IMR-90 (cell line): ENCODE measurements at regions not wholly inside any gene's neighbourhood (a gene's known extent, or its start where the extent isn't known, plus 50 kb on each side); places are given as distances from the start of the nearest gene placed in this dataset.
A peak's percentile ranks its signal among the peaks of the same experiment; 100 is the strongest.

ENCODE experiments used
- ATAC-seq: fragments of 200-7000 bp; cut with Tn5 transposase; 2 replicates; pipeline ENCODE4 v1.9.1; 2020; ENCODE audit warnings: low read depth, mild to moderate bottlenecking, moderate library complexity
- BruUV-seq: library from RNA; stranded (reverse); fragments of 400-500 nt; replicated peaks from 2 replicates; lab custom pipeline; 2021; lab: Mats Ljungman, UMichigan
- CTCF ChIA-PET: fragments of 300-600 bp; formaldehyde crosslinking; extraction: SDS; loops from one replicate; lab custom pipeline; 2021; ENCODE audit warnings: antibody characterized with exemption; lab: Yijun Ruan, JAX
- POLR2A ChIA-PET: fragments of 300-600 bp; sonication (Branson Sonifier 250); formaldehyde crosslinking; loops from one replicate; lab custom pipeline; 2022; ENCODE audit warnings: antibody characterized with exemption; ENCODE audit not compliant: unreplicated experiment; lab: Charles Lee
- DNase-seq: peaks from one replicate; pipeline ENCODE4 v3.0.0; 2013
- H2AFZ ChIP-seq: replicated peaks from 2 replicates; pipeline ENCODE3; 2013; ENCODE audit warnings: low read length, mild to moderate bottlenecking; ENCODE audit not compliant: poor library complexity
- H2AK5ac ChIP-seq: 2 replicates; pipeline ENCODE4 v1.6.1; 2013; ENCODE audit warnings: low read depth, low read length, inconsistent platforms
- H2AK9ac ChIP-seq: replicated peaks from 2 replicates; pipeline ENCODE3; 2013; ENCODE audit warnings: mild to moderate bottlenecking, low read depth, low read length, moderate library complexity; ENCODE audit not compliant: poor library complexity
- H2BK120ac ChIP-seq: 2 replicates; pipeline ENCODE4 v1.6.1; 2013; ENCODE audit warnings: low read depth, low read length, inconsistent platforms
- H2BK15ac ChIP-seq: 3 replicates; pipeline ENCODE4 v1.6.1; 2013; ENCODE audit warnings: low read depth, low read length, inconsistent platforms
- H2BK20ac ChIP-seq: 2 replicates; pipeline ENCODE4 v1.6.1; 2013; ENCODE audit warnings: low read depth, mild to moderate bottlenecking, inconsistent platforms, low read length, moderate library complexity
- H2BK5ac ChIP-seq: 2 replicates; pipeline ENCODE4 v1.6.1; 2013; ENCODE audit warnings: mild to moderate bottlenecking, low read depth, low read length, inconsistent platforms; ENCODE audit not compliant: poor library complexity, severe bottlenecking
- H3K14ac ChIP-seq: replicated peaks from 2 replicates; pipeline ENCODE4 v1.6.1; 2013; ENCODE audit warnings: low read depth, low read length, inconsistent platforms
- H3K18ac ChIP-seq: 2 replicates; pipeline ENCODE4 v1.6.1; 2013; ENCODE audit warnings: low read depth, low read length, control low read depth
- H3K23ac ChIP-seq: 2 replicates; pipeline ENCODE4 v1.6.1; 2013; ENCODE audit warnings: low read depth, low read length, inconsistent platforms
- H3K27ac ChIP-seq: 2 replicates; pipeline ENCODE4 v1.5.1; 2013; ENCODE audit warnings: mild to moderate bottlenecking, control low read depth, low read length; ENCODE audit not compliant: insufficient read depth
- H3K27me3 ChIP-seq: 2 replicates; pipeline ENCODE4 v1.6.1; 2013; ENCODE audit warnings: low read length; ENCODE audit not compliant: control insufficient read depth, insufficient read depth
- H3K36me3 ChIP-seq: 2 replicates; pipeline ENCODE4 v1.6.1; 2013; ENCODE audit warnings: low read length, mixed read lengths; ENCODE audit not compliant: control insufficient read depth, insufficient read depth
- H3K4ac ChIP-seq: 2 replicates; pipeline ENCODE4 v1.6.1; 2013; ENCODE audit warnings: low read depth, low read length, inconsistent platforms
- H3K4me1 ChIP-seq: 2 replicates; pipeline ENCODE4 v1.6.1; 2013; ENCODE audit warnings: low read length, mixed read lengths; ENCODE audit not compliant: control insufficient read depth, insufficient read depth
- H3K4me2 ChIP-seq: 2 replicates; pipeline ENCODE4 v1.6.1; 2013; ENCODE audit warnings: low read depth, mild to moderate bottlenecking, control low read depth, low read length, moderate library complexity
- H3K4me3 ChIP-seq: 2 replicates; pipeline ENCODE4 v1.5.1; 2013; ENCODE audit warnings: low read depth, mild to moderate bottlenecking, control low read depth, low read length, moderate library complexity; ENCODE audit not compliant: insufficient read depth
- H3K56ac ChIP-seq: 2 replicates; pipeline ENCODE4 v1.6.1; 2013; ENCODE audit warnings: low read length, inconsistent platforms; ENCODE audit not compliant: insufficient read depth; ENCODE audit errors: extremely low read depth
- H3K79me1 ChIP-seq, 2 experiments: 2 replicates each; pipeline ENCODE4 v1.6.1; 2013; ENCODE audit warnings: low read length in 2 of 2, inconsistent platforms in 1 of 2, low read depth in 1 of 2
- H3K9ac ChIP-seq: 2 replicates; pipeline ENCODE4 v1.6.1; 2013; ENCODE audit warnings: low read depth, low read length, control low read depth
- H3K9me1 ChIP-seq: 2 replicates; pipeline ENCODE4 v1.6.1; 2013; ENCODE audit warnings: low read length, inconsistent platforms; ENCODE audit not compliant: insufficient read depth
- H3K9me3 ChIP-seq: 2 replicates; pipeline ENCODE4 v1.6.1; 2013; ENCODE audit warnings: low read length; ENCODE audit not compliant: control insufficient read depth, insufficient read depth
- H4K20me1 ChIP-seq: 2 replicates; pipeline ENCODE4 v1.6.1; 2013; ENCODE audit warnings: low read length, inconsistent platforms; ENCODE audit not compliant: insufficient read depth
- H4K5ac ChIP-seq: 2 replicates; pipeline ENCODE4 v1.6.1; 2013; ENCODE audit warnings: mild to moderate bottlenecking, low read depth, low read length, control low read depth
- H4K8ac ChIP-seq, 2 experiments: 2 replicates each; pipeline ENCODE4 v1.6.1; 2013; ENCODE audit warnings: low read depth in 2 of 2, low read length in 2 of 2, control low read depth in 1 of 2, inconsistent platforms in 1 of 2
- H4K91ac ChIP-seq: 2 replicates; pipeline ENCODE4 v1.6.1; 2013; ENCODE audit warnings: low read depth, low read length, inconsistent platforms; ENCODE audit not compliant: insufficient read depth
- BHLHE40 ChIP-seq: fragments of 150-350 bp; IDR thresholded peaks from 2 replicates; pipeline ENCODE4 v1.6.1; 2016; ENCODE audit warnings: mild to moderate bottlenecking, low read depth, low read length
- FOS ChIP-seq: fragments of 150-350 bp; IDR thresholded peaks from 2 replicates; pipeline ENCODE4 v1.6.1; 2016; ENCODE audit warnings: low read depth, low read length
- MAFK ChIP-seq: IDR thresholded peaks from 2 replicates; pipeline ENCODE4 v1.6.1; 2012; ENCODE audit warnings: low read depth, low read length, improper control_type of control experiment
- NFE2L2 ChIP-seq: fragments of 150-350 bp; IDR thresholded peaks from 2 replicates; pipeline ENCODE4 v1.6.1; 2016; ENCODE audit warnings: low read depth, mild to moderate bottlenecking, low read length
- POLR2A ChIP-seq: IDR thresholded peaks from 2 replicates; pipeline ENCODE4 v1.6.1; 2012; ENCODE audit warnings: mild to moderate bottlenecking, low read depth, low read length
- WGBS, 2 experiments: methylation state at CpG; one replicate each; pipeline versions ENCODE4 v1.1.5 to v1.1.7; 2013; ENCODE audit warnings: missing lambda C conversion rate in 2 of 2; ENCODE audit not compliant: insufficient read length in 1 of 2; ENCODE audit errors: extremely low coverage in 2 of 2; 5-methylcytosine and 5-hydroxymethylcytosine counted together
- dilution Hi-C: fragments of 300-500 bp; cut with HindIII; formaldehyde crosslinking; loops from one replicate; pipeline ENCODE4 v1.14.3; 2018; ENCODE audit warnings: low sequenced_read_pairs; ENCODE audit not compliant: unreplicated experiment
- in situ Hi-C: fragments of 300-500 bp; cut with MboI; formaldehyde crosslinking; loops from 3 replicates; pipeline ENCODE4 v1.14.3; 2019; ENCODE audit warnings: low sequenced_read_pairs, inconsistent platforms, mixed read lengths
- intact Hi-C: fragments of 100-400 bp; cut with micrococcal nuclease; formaldehyde crosslinking; loops from 2 replicates; pipeline ENCODE4 v1.10.0; 2022
- TF ChIP-seq, protein P1 (sequence below): fragments of 150-350 bp; IDR thresholded peaks from 2 replicates; pipeline ENCODE4 v1.6.1; 2016; ENCODE audit warnings: low read depth, mild to moderate bottlenecking, low read length, moderate library complexity, borderline replicate concordance
- TF ChIP-seq, protein P2 (sequence below): conservative IDR thresholded peaks from 2 replicates; pipeline ENCODE4 v1.5.1; 2012; ENCODE audit warnings: mild to moderate bottlenecking, low read depth, low read length, improper control_type of control experiment

DNA sequence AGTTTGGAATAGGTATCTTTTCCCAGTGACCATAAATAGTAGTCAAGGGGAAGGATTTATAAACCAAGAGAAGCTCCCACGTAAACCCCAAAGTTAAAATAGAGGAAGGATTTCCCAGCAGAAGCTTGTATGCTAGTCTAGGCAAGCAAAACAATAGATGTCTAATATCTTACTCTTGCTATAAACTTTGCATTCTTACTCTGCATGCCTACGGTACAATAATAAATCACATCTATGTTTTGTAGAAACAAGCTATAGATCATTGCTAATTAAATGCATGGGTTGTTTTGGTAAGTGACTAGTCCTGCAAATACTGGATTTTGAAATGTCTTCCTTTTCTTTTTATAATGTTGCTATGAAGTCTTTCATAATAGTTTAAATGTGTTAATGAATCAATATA is 585.5 kb downstream of the INHBA start:
- in situ Hi-C loops, result no loop called here

More for the DNA sequence above, 585.5 kb downstream of the INHBA start:
- H2AFZ ChIP-seq, result no peak overlapping the region
- H3K56ac ChIP-seq, result no peak overlapping the region
- no peak overlapping the region for H3K4me2 ChIP-seq
- intact Hi-C loops, result no loop called here
- peak overlapping the region; percentile 64; the same call in 1 of the 3 replicates for H2BK15ac ChIP-seq
- ChIA-PET POLR2A (no interaction called here), CTCF (interaction anchor here (1.4 kb wide), 1 partner anchor 11 kb away, joined by 3 read pairs; no protein-coding TSS in a partner anchor)
- no TSS peak for BruUV-seq
- peak overlapping the region; percentile 38; the same call in 1 of the 2 replicates for H3K18ac ChIP-seq
- no peak for TF ChIP-seq NFE2L2
- no peak for TF ChIP-seq POLR2A
- TF ChIP-seq, protein P1, sequence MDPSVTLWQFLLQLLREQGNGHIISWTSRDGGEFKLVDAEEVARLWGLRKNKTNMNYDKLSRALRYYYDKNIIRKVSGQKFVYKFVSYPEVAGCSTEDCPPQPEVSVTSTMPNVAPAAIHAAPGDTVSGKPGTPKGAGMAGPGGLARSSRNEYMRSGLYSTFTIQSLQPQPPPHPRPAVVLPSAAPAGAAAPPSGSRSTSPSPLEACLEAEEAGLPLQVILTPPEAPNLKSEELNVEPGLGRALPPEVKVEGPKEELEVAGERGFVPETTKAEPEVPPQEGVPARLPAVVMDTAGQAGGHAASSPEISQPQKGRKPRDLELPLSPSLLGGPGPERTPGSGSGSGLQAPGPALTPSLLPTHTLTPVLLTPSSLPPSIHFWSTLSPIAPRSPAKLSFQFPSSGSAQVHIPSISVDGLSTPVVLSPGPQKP, result no peak
- no peak for TF ChIP-seq FOS
- TF ChIP-seq BHLHE40, result no peak
- TF ChIP-seq, protein P2, sequence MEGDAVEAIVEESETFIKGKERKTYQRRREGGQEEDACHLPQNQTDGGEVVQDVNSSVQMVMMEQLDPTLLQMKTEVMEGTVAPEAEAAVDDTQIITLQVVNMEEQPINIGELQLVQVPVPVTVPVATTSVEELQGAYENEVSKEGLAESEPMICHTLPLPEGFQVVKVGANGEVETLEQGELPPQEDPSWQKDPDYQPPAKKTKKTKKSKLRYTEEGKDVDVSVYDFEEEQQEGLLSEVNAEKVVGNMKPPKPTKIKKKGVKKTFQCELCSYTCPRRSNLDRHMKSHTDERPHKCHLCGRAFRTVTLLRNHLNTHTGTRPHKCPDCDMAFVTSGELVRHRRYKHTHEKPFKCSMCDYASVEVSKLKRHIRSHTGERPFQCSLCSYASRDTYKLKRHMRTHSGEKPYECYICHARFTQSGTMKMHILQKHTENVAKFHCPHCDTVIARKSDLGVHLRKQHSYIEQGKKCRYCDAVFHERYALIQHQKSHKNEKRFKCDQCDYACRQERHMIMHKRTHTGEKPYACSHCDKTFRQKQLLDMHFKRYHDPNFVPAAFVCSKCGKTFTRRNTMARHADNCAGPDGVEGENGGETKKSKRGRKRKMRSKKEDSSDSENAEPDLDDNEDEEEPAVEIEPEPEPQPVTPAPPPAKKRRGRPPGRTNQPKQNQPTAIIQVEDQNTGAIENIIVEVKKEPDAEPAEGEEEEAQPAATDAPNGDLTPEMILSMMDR, result no peak
- TF ChIP-seq MAFK, result no peak
- H3K9me1 ChIP-seq, result no peaks in the 10 kb centered on the region
- H2BK120ac ChIP-seq, result peak overlapping the region; percentile 70
- no peak overlapping the region for H3K9ac ChIP-seq
- DNase-seq (no peak), ATAC-seq (no peak)
- no peak overlapping the region for H2AK5ac ChIP-seq
- H3K27ac ChIP-seq, result no peak overlapping the region
- no peak overlapping the region for H3K23ac ChIP-seq
- no peak overlapping the region; the same call in 1 of the 2 replicates for H4K5ac ChIP-seq
- H3K9me3 ChIP-seq, result no peaks in the 10 kb centered on the region
- H3K4me1 ChIP-seq, result 0 out of 2 replicates have a peak, but pooled peaks cover 2% of the 10 kb centered on the region
- H4K91ac ChIP-seq, result no peak overlapping the region
- dilution Hi-C loops, result no loop called here
- no peaks in the 10 kb centered on the region for H3K27me3 ChIP-seq
- no CpG with 5 or more reads among the region's 2 CpGs for WGBS, 2 experiments
- no peaks in the 10 kb centered on the region for H3K79me1 ChIP-seq
- peak overlapping the region in 1 of 2 experiments; percentile 31; a peak in 1 of 4 replicates for H4K8ac ChIP-seq
- no peak overlapping the region for H2AK9ac ChIP-seq
- peak overlapping the region; percentile 29; the same call in 1 of the 2 replicates for H3K4ac ChIP-seq
- peak overlapping the region; percentile 48; the same call in 1 of the 2 replicates for H2BK20ac ChIP-seq
- H4K20me1 ChIP-seq, result no peaks in the 10 kb centered on the region
- no peak overlapping the region for H2BK5ac ChIP-seq
- no peak overlapping the region for H3K4me3 ChIP-seq
- peak overlapping the region; percentile 85 for H3K14ac ChIP-seq
- H3K36me3 ChIP-seq, result no peaks in the 10 kb centered on the region
